ENCODE measurements at regions not wholly inside any gene's neighbourhood (a gene's known extent, or its start where the extent isn't known, plus 50 kb on each side); places are given as distances from the start of the nearest gene placed in this dataset.

DNA sequence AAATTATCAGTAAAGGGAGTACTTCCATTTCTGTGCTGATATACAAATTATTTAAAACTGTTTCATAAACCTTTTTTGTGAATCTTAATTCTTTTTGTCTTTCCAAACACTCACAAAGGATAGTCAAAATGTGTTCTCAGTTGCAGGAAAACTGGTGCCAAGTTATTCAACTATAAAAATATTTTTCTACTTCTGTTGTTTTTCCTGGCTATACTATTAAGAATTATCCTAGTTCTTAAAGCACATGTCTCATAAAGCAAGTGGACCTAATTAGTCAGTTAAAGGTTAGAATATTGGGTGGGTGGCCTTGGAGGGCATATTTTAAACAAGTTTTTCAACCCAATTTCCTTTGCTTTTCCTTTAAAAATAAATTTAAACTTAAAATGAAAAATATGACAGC, 1460.3 kb upstream of the SLC10A2 start:
- TF ChIP-seq EZH2 (IDR thresholded peaks at IDR 0.05; ENCODE audit: borderline replicate concordance, low read length): no peak
- TF ChIP-seq, protein P1, sequence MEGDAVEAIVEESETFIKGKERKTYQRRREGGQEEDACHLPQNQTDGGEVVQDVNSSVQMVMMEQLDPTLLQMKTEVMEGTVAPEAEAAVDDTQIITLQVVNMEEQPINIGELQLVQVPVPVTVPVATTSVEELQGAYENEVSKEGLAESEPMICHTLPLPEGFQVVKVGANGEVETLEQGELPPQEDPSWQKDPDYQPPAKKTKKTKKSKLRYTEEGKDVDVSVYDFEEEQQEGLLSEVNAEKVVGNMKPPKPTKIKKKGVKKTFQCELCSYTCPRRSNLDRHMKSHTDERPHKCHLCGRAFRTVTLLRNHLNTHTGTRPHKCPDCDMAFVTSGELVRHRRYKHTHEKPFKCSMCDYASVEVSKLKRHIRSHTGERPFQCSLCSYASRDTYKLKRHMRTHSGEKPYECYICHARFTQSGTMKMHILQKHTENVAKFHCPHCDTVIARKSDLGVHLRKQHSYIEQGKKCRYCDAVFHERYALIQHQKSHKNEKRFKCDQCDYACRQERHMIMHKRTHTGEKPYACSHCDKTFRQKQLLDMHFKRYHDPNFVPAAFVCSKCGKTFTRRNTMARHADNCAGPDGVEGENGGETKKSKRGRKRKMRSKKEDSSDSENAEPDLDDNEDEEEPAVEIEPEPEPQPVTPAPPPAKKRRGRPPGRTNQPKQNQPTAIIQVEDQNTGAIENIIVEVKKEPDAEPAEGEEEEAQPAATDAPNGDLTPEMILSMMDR (IDR thresholded peaks at IDR 0.05; ENCODE audit: low read length): no peak
- no peaks in the 10 kb centered on the region for H4K20me1 ChIP-seq (ENCODE audit: insufficient read depth, low read length)
- no peaks in the 10 kb centered on the region for H3K27me3 ChIP-seq (ENCODE audit: insufficient read depth, low read length)
- H3K4me1 ChIP-seq (ENCODE audit: insufficient read depth, low read length, severe bottlenecking): no peaks in the 10 kb centered on the region
- no peak overlapping the region for H2AFZ ChIP-seq (ENCODE audit: low read length)
- H3K27ac ChIP-seq (ENCODE audit: low read depth, low read length, poor library complexity, severe bottlenecking): no peak overlapping the region
- H3K4me3 ChIP-seq (ENCODE audit: low read depth, low read length, poor library complexity, severe bottlenecking): no peak overlapping the region
- H3K36me3 ChIP-seq (ENCODE audit: insufficient read depth, low read length): no peaks in the 10 kb centered on the region
- no peaks in the 10 kb centered on the region for H3K9me2 ChIP-seq (ENCODE audit: low read depth, low read length)
- no peaks in the 10 kb centered on the region for H3F3A ChIP-seq (ENCODE audit: insufficient read depth, low read length)
- no peak overlapping the region for H3K9ac ChIP-seq (ENCODE audit: low read length)
- no peaks in the 10 kb centered on the region for H3K79me2 ChIP-seq (ENCODE audit: insufficient read depth, low read length)
- H3K4me2 ChIP-seq (ENCODE audit: low read length): no peak overlapping the region
- H3K9me3 ChIP-seq (ENCODE audit: low read length): no peaks in the 10 kb centered on the region; the same call in 1 of the 2 replicates

DNA sequence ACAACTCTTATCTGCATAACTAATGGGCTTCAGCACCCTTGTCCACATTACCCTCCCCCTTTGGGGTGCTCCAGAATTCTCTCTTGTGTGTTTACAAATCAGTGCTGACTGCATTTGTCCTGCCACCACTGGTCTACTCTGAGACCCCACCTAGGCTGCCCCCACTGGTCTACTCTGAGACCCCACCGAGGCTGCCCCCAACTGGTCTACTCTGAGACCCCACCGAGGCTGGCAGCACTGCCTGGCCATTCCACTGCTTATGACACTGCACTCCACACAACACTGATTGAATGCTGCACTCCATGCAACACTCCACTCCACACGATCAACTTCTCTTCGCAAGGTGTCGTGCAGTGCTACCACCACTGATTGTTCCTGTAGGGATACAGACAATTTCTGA, 1459.2 kb upstream of the SLC10A2 start:
- H3F3A ChIP-seq (ENCODE audit: insufficient read depth, low read length): no peaks in the 10 kb centered on the region
- no peak overlapping the region for H3K4me2 ChIP-seq (ENCODE audit: low read length)
- H4K20me1 ChIP-seq (ENCODE audit: insufficient read depth, low read length): no peaks in the 10 kb centered on the region
- H3K9me2 ChIP-seq (ENCODE audit: low read depth, low read length): no peaks in the 10 kb centered on the region
- H2AFZ ChIP-seq (ENCODE audit: low read length): no peak overlapping the region
- no peaks in the 10 kb centered on the region; the same call in 1 of the 2 replicates for H3K9me3 ChIP-seq (ENCODE audit: low read length)
- H3K4me1 ChIP-seq (ENCODE audit: insufficient read depth, low read length, severe bottlenecking): no peaks in the 10 kb centered on the region
- H3K27me3 ChIP-seq (ENCODE audit: insufficient read depth, low read length): no peaks in the 10 kb centered on the region
- H3K79me2 ChIP-seq (ENCODE audit: insufficient read depth, low read length): no peaks in the 10 kb centered on the region
- no peaks in the 10 kb centered on the region for H3K36me3 ChIP-seq (ENCODE audit: insufficient read depth, low read length)
- TF ChIP-seq EZH2 (IDR thresholded peaks at IDR 0.05; ENCODE audit: borderline replicate concordance, low read length): no peak
- TF ChIP-seq, protein P1 (IDR thresholded peaks at IDR 0.05; ENCODE audit: low read length): no peak
- H3K27ac ChIP-seq (ENCODE audit: low read depth, low read length, poor library complexity, severe bottlenecking): no peak overlapping the region
- H3K4me3 ChIP-seq (ENCODE audit: low read depth, low read length, poor library complexity, severe bottlenecking): no peak overlapping the region
- no peak overlapping the region for H3K9ac ChIP-seq (ENCODE audit: low read length)

DNA sequence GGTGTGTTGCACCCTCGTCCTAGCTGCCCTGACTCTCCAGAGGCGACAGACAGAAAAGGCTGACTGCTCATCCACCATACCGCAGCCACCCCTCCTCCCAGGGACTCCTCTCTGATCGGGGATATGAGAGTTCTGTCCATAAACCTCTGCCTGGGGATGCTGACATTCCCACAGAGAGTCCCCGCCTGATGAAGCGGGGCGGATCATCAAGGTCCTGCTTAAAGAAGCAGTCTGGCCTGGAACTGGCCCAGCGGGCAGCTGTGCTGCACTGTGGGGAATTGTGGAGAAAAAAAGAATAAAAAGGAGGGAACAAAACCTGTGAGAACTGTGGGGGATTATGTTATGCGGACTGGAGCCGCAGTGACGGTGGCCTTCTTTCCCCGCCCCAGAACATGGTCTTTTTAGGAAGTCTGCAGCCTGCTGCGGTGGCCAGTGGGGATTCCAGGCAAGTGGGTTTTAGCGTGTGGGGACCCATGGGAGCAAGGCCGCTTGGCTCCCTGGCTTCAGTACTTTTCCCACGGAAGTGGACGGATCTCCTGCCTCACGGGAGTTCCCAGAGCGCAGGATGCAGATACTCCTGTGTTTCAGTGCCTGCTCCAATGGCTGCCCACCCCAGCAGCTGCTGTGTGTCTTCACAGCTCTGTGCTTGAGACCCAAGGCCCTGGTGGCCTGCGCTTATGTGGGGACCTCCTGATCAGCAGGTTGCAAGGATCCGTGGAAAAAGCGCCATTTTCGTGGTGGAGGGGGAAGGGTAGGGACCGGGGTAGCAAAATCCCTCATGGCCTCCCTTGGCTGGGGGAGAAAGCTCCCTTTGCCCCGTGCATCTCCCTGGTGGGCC, 1456.2 kb upstream of the SLC10A2 start:
- Histone ChIP-seq H3K4me3 (ENCODE audit: low read depth, low read length, poor library complexity, severe bottlenecking) (no peak overlapping the region), H4K20me1 (ENCODE audit: insufficient read depth, low read length) (no peaks in the 10 kb centered on the region), H3K9ac (ENCODE audit: low read length) (no peak overlapping the region), H3K9me3 (ENCODE audit: low read length) (no peaks in the 10 kb centered on the region; the same call in 1 of the 2 replicates), H3K36me3 (ENCODE audit: insufficient read depth, low read length) (no peaks in the 10 kb centered on the region), H3K4me1 (ENCODE audit: insufficient read depth, low read length, severe bottlenecking) (no peaks in the 10 kb centered on the region), H3K4me2 (ENCODE audit: low read length) (no peak overlapping the region), H3K27me3 (ENCODE audit: insufficient read depth, low read length) (no peaks in the 10 kb centered on the region), H3K9me2 (ENCODE audit: low read depth, low read length) (no peaks in the 10 kb centered on the region), H3F3A (ENCODE audit: insufficient read depth, low read length) (no peaks in the 10 kb centered on the region), H2AFZ (ENCODE audit: low read length) (no peak overlapping the region), H3K27ac (ENCODE audit: low read depth, low read length, poor library complexity, severe bottlenecking) (no peak overlapping the region), H3K79me2 (ENCODE audit: insufficient read depth, low read length) (no peaks in the 10 kb centered on the region)
- no peak for TF ChIP-seq EZH2 (IDR thresholded peaks at IDR 0.05; ENCODE audit: borderline replicate concordance, low read length)
- TF ChIP-seq, protein P1 (IDR thresholded peaks at IDR 0.05; ENCODE audit: low read length): no peak
